MM.1S (cell line): ENCODE measurements at regions not wholly inside any gene's neighbourhood (a gene's known extent, or its start where the extent isn't known, plus 50 kb on each side); places are given as distances from the start of the nearest gene placed in this dataset.

Experiments used
- DNase-seq: peaks from one replicate; pipeline ENCODE4 v3.0.0-alpha.2; 2015
- H2AFZ ChIP-seq: fragments of 300-600 bp; sonication (generic); 2 replicates; pipeline ENCODE4 v1.6.0; 2016; ENCODE audit warnings: antibody characterized with exemption, low read length
- H3F3A ChIP-seq: fragments of 300-600 bp; sonication (generic); 2 replicates; pipeline ENCODE4 v1.6.1; 2016; ENCODE audit warnings: mild to moderate bottlenecking, antibody characterized with exemption, low read length, moderate library complexity, mixed read lengths; ENCODE audit not compliant: insufficient read depth
- H3K27ac ChIP-seq: fragments of 300-600 bp; sonication (generic); 2 replicates; pipeline ENCODE4 v1.5.1; 2016; ENCODE audit warnings: mild to moderate bottlenecking, low read length
- H3K27me3 ChIP-seq: fragments of 300-600 bp; sonication (generic); replicated peaks from 2 replicates; pipeline ENCODE4 v1.6.0; 2016; ENCODE audit warnings: low read length; ENCODE audit not compliant: insufficient read depth
- H3K36me3 ChIP-seq: fragments of 300-600 bp; sonication (generic); replicated peaks from 2 replicates; pipeline ENCODE4 v1.6.1; 2016; ENCODE audit warnings: mild to moderate bottlenecking, low read length, mixed read lengths; ENCODE audit not compliant: insufficient read depth
- H3K4me1 ChIP-seq: fragments of 300-600 bp; sonication (generic); 2 replicates; pipeline ENCODE4 v1.6.1; 2016; ENCODE audit warnings: low read length, mixed read lengths
- H3K4me2 ChIP-seq: fragments of 300-600 bp; sonication (generic); 2 replicates; pipeline ENCODE4 v1.6.0; 2016; ENCODE audit warnings: low read depth, low read length
- H3K4me3 ChIP-seq: fragments of 300-600 bp; sonication (generic); 2 replicates; pipeline ENCODE4 v1.5.1; 2016; ENCODE audit warnings: low read length, mixed read lengths
- H3K79me2 ChIP-seq: fragments of 300-600 bp; sonication (generic); 2 replicates; pipeline ENCODE4 v1.6.1; 2016; ENCODE audit warnings: mixed run types, low read length, mixed read lengths
- H3K9ac ChIP-seq: fragments of 300-600 bp; sonication (generic); 2 replicates; pipeline ENCODE4 v1.6.1; 2016; ENCODE audit warnings: low read length, mixed read lengths
- H3K9me2 ChIP-seq: fragments of 300-600 bp; sonication (generic); replicated peaks from 2 replicates; pipeline ENCODE4 v1.6.1; 2016; ENCODE audit warnings: mild to moderate bottlenecking, low read length, mixed read lengths; ENCODE audit not compliant: insufficient read depth
- H3K9me3 ChIP-seq: fragments of 300-600 bp; sonication (generic); replicated peaks from 2 replicates; pipeline ENCODE4 v1.6.1; 2016; ENCODE audit warnings: mild to moderate bottlenecking, low read length, mixed read lengths; ENCODE audit not compliant: insufficient read depth
- H4K20me1 ChIP-seq: fragments of 300-600 bp; sonication (generic); 2 replicates; pipeline ENCODE4 v1.6.1; 2016; ENCODE audit warnings: mild to moderate bottlenecking, low read length, moderate library complexity, mixed read lengths; ENCODE audit not compliant: insufficient read depth
- CTCF ChIP-seq: fragments of 300-600 bp; sonication (generic); IDR thresholded peaks from 2 replicates; pipeline ENCODE4 v1.5.1; 2016; ENCODE audit warnings: antibody characterized with exemption, low read length, mixed read lengths
- EZH2 ChIP-seq: fragments of 300-600 bp; sonication (generic); optimal IDR thresholded peaks from 2 replicates; pipeline ENCODE3; 2017; ENCODE audit warnings: low read depth, mild to moderate bottlenecking, antibody characterized with exemption, low read length, mixed read lengths
- EZH2phosphoT487 ChIP-seq: fragments of 300-600 bp; sonication (generic); IDR thresholded peaks from 2 replicates; pipeline ENCODE4 v1.6.1; 2018; ENCODE audit warnings: antibody characterized with exemption, low read length

- no peak overlapping the region for H2AFZ ChIP-seq
- DNase-seq, result no peak
- H3K27ac ChIP-seq, result no peak overlapping the region
- H3K4me1 ChIP-seq, result no peaks in the 10 kb centered on the region
- H3F3A ChIP-seq, result no peaks in the 10 kb centered on the region
- H3K79me2 ChIP-seq, result no peaks in the 10 kb centered on the region
- H3K9me3 ChIP-seq, result no peaks in the 10 kb centered on the region
- H3K36me3 ChIP-seq, result no peaks in the 10 kb centered on the region
- H3K9me2 ChIP-seq, result no peaks in the 10 kb centered on the region
- H3K4me2 ChIP-seq, result no peak overlapping the region
- no peak for TF ChIP-seq CTCF
- no peak for TF ChIP-seq EZH2
- TF ChIP-seq EZH2phosphoT487, result no peak
- no peak overlapping the region for H3K9ac ChIP-seq
- H4K20me1 ChIP-seq, result no peaks in the 10 kb centered on the region
- no peaks in the 10 kb centered on the region for H3K27me3 ChIP-seq
- no peak overlapping the region for H3K4me3 ChIP-seq
Observed at GRCh38 chr16:6111390-6111789, 1013.8 kb upstream of the EEF2KMT start.

GRCh38 chr16:6110346-6110745 lies 1012.8 kb upstream of the EEF2KMT start:
- H2AFZ ChIP-seq, result no peak overlapping the region

GRCh38 chr16:6106061-6106460 lies 1008.5 kb upstream of the EEF2KMT start:
- H3K4me2 ChIP-seq, result no peak overlapping the region
- H3K27me3 ChIP-seq, result no peaks in the 10 kb centered on the region
- H3K9me3 ChIP-seq, result no peaks in the 10 kb centered on the region
- H3K27ac ChIP-seq, result no peak overlapping the region
- H3K36me3 ChIP-seq, result no peaks in the 10 kb centered on the region
- H3F3A ChIP-seq, result no peaks in the 10 kb centered on the region
- no peaks in the 10 kb centered on the region for H3K9me2 ChIP-seq
- H2AFZ ChIP-seq, result no peak overlapping the region
- H3K4me1 ChIP-seq, result no peaks in the 10 kb centered on the region
- H3K9ac ChIP-seq, result no peak overlapping the region
- no peak overlapping the region for H3K4me3 ChIP-seq
- DNase-seq, result no peak
- H3K79me2 ChIP-seq, result no peaks in the 10 kb centered on the region
- TF ChIP-seq CTCF, result no peak
- no peak for TF ChIP-seq EZH2
- TF ChIP-seq EZH2phosphoT487, result no peak
- no peaks in the 10 kb centered on the region for H4K20me1 ChIP-seq

More at GRCh38 chr16:6110346-6110745, 1012.8 kb upstream of the EEF2KMT start:
- Histone ChIP-seq H3K36me3 (no peaks in the 10 kb centered on the region), H3K9ac (no peak overlapping the region), H3K27ac (no peak overlapping the region), H4K20me1 (no peaks in the 10 kb centered on the region), H3K4me2 (no peak overlapping the region), H3K9me3 (no peaks in the 10 kb centered on the region), H3K4me1 (no peaks in the 10 kb centered on the region), H3K79me2 (no peaks in the 10 kb centered on the region), H3K4me3 (no peak overlapping the region), H3K9me2 (no peaks in the 10 kb centered on the region), H3F3A (no peaks in the 10 kb centered on the region), H3K27me3 (no peaks in the 10 kb centered on the region)
- no peak for DNase-seq
- TF ChIP-seq CTCF (no peak), EZH2 (no peak), EZH2phosphoT487 (no peak)
